Coronary artery (tissue), 2 donors: ENCODE measurements at regions not wholly inside any gene's neighbourhood (a gene's known extent, or its start where the extent isn't known, plus 50 kb on each side); places are given as distances from the start of the nearest gene placed in this dataset.

Experiments used
- DNase-seq: peaks from one replicate; pipeline ENCODE4 v3.0.0-alpha.2; 2017; ENCODE audit warnings: low spot score
- H3K27ac ChIP-seq, 2 donors: fragments of 200-600 bp; sonication (generic); one replicate each; pipeline ENCODE4 v1.5.1; 2016 to 2019
- H3K4me3 ChIP-seq: fragments of 200-600 bp; sonication (generic); 2 replicates; pipeline ENCODE4 v1.5.1; 2016; ENCODE audit warnings: mild to moderate bottlenecking, moderate library complexity
- TF ChIP-seq, protein P1 (sequence below): fragments of 200-600 bp; sonication (generic); IDR thresholded peaks from one replicate; pipeline ENCODE4 v1.5.1; 2019; ENCODE audit warnings: antibody characterized with exemption

DNA sequence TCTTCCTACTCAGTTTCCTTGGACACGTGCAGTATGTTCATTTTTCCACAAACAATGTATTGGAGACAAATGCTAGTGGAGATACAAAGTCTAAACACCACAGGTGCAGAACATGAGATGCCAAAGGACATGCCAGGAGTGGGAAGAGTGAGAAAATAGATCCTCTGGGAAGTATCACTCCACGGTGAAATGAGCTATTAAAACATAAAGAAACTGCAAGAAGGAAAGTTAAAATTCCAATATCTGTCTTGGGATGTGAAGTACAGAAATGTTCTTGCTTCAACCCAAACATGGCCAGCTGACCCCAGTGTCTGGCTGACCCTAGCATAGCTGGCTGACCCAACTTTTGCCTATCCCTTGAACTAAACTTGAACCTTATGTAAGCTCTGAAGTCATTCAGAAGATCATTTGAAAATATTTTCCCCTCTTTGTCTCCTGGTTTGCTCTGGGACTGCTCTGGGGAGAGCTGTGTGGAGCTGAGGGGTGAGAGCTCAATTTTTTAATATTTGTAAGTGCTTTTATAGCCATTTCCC is 59.5 kb downstream of the FZD1 start:
- Histone ChIP-seq H3K4me3 (no peak overlapping the region), H3K27ac (no peak overlapping the region)
- TF ChIP-seq, protein P1, sequence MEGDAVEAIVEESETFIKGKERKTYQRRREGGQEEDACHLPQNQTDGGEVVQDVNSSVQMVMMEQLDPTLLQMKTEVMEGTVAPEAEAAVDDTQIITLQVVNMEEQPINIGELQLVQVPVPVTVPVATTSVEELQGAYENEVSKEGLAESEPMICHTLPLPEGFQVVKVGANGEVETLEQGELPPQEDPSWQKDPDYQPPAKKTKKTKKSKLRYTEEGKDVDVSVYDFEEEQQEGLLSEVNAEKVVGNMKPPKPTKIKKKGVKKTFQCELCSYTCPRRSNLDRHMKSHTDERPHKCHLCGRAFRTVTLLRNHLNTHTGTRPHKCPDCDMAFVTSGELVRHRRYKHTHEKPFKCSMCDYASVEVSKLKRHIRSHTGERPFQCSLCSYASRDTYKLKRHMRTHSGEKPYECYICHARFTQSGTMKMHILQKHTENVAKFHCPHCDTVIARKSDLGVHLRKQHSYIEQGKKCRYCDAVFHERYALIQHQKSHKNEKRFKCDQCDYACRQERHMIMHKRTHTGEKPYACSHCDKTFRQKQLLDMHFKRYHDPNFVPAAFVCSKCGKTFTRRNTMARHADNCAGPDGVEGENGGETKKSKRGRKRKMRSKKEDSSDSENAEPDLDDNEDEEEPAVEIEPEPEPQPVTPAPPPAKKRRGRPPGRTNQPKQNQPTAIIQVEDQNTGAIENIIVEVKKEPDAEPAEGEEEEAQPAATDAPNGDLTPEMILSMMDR = no peak
- no peak for DNase-seq

DNA sequence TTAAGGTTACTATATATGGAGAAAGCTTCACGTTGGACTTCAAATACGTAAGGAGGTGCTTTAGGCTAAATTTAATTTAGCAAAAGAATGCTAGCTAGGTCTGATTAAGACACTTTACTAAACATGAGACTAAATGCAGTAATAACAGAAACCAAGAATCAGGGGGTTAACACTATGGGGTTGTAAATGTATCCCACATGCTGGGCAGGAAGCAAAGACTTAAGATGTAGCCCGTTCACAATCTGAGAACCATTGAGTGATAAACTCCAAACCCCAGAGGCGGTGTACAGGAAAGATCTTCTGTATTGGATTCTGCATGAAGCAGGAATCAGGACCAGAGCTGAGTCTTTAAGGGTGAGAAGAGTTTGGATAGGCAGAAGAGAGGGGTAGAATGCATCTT is 60.4 kb downstream of the FZD1 start:
- TF ChIP-seq, protein P1 = no peak
- H3K4me3 ChIP-seq = no peak overlapping the region
- DNase-seq = no peak
- H3K27ac ChIP-seq = no peak overlapping the region

- H3K27ac ChIP-seq = no peak overlapping the region
- TF ChIP-seq, protein P1 = no peak
- no peak overlapping the region for H3K4me3 ChIP-seq
- DNase-seq = no peak
Measured at GRCh38 chr7:91325726-91326125, 61.5 kb downstream of the FZD1 start.

DNA sequence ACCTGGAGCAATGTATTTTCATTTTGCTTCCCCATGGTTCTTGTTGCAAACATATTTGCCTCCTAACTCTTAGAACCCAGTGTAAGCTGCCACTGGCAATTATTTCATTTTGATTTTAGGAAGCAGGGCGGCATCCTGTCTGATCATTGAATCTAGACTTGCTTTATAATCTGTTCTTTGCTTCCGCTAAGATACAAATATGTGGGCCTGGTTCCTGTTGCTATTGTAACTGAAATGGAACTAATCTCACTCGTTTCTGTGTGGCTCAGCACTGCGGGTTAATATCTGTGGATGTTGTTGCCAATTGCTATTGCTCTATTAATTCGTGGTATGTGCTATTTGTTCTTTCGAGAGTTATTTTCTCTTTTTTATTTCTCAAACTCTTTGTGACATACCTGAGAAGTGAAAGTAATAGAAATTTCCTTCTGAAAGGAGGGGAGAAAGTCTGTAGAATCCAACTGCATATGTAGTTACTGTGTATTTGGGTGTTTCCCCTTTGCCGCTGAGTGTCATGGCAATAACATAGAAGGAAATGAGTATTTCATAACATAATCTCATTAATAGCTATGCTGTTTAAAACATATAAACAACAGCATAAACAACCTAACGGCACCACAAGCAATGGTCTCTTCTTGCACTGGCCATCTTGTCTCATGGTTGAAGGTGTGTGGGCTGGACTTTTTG is 62.4 kb downstream of the FZD1 start:
- DNase-seq = no peak
- TF ChIP-seq, protein P1 = no peak
- Histone ChIP-seq H3K4me3 (no peak overlapping the region), H3K27ac (no peak overlapping the region)

DNA sequence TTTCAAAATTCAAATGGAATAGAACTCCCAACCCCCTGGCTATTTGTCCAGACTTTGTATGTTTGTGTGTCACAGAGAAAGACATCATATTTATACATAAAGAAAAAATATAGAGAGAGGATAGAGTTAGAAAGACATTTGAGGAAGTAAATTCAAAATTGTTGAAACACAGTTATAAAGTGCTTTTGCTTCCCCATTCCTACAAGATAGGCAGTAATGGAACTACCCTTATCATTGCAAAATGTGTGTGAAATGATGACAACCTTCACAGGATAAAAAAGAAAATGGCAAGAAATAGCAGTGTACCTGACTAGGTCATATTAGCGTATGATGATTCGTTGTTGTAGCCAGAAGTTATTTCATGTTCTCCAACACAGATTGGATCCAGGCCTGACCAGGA is 63.1 kb downstream of the FZD1 start:
- no peak for DNase-seq
- TF ChIP-seq, protein P1 = no peak
- Histone ChIP-seq H3K4me3 (no peak overlapping the region), H3K27ac (no peak overlapping the region)

DNA sequence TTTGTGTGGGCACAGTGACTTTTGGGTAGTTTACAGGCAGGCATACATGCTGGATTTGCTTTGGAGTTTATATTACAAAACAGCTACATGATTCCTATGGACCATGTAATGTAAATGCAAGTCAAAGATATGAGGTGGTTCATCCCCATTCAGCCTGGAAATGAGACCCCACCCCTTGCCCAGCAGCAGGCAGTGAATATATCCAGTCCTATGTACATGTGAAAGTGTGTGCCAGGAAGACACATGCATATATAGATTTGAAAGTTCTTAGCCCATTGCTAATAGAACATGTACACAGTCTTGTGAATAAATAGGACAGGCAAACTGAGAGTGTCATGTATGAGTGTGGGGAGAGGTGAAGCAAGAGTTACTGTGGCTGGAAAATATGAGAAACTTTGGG is 65.3 kb downstream of the FZD1 start:
- no peak overlapping the region for H3K27ac ChIP-seq
- TF ChIP-seq, protein P1 = no peak
- no peak overlapping the region for H3K4me3 ChIP-seq
- no peak for DNase-seq

GRCh38 chr7:91330191-91330808 is 66.1 kb downstream of the FZD1 start:
- H3K4me3 ChIP-seq = no peak overlapping the region
- H3K27ac ChIP-seq = no peak overlapping the region
- no peak for DNase-seq
- TF ChIP-seq, protein P1 = no peak
